CD14-positive monocyte (primary cell): ENCODE measurements at regions not wholly inside any gene's neighbourhood (a gene's known extent, or its start where the extent isn't known, plus 50 kb on each side); places are given as distances from the start of the nearest gene placed in this dataset.

ENCODE experiments used
- DNase-seq, 3 donors: peaks; one replicate each; pipeline ENCODE4 v3.0.0-alpha.2; 2011 to 2022
- H2AFZ ChIP-seq: 2 replicates; pipeline ENCODE4 v1.6.0; 2012; ENCODE audit warnings: mild to moderate bottlenecking, low read depth, low read length, inconsistent platforms; ENCODE audit not compliant: insufficient read depth, poor library complexity, severe bottlenecking
- H3K27ac ChIP-seq, 2 donors: 1 replicate in 1 of 2; 2 replicates in 1 of 2; pipeline ENCODE4 v1.5.1; 2012 to 2013; ENCODE audit warnings: low read length in 2 of 2, control low read depth in 1 of 2, inconsistent platforms in 1 of 2, low read depth in 1 of 2, mild to moderate bottlenecking in 1 of 2
- H3K27me3 ChIP-seq, 2 donors: one replicate each; pipeline versions ENCODE4 v1.6.0 to v1.6.1; 2011 to 2013; ENCODE audit warnings: low read length in 2 of 2; ENCODE audit not compliant: control insufficient read depth in 2 of 2, insufficient read depth in 2 of 2
- H3K36me3 ChIP-seq, 2 donors: replicated peaks in 1 of 2; 1 replicate in 1 of 2; 2 replicates in 1 of 2; pipeline versions ENCODE4 v1.5.1 to v1.6.1; 2012 to 2013; ENCODE audit warnings: low read length in 2 of 2, control low read depth in 1 of 2, inconsistent platforms in 1 of 2, mild to moderate bottlenecking in 1 of 2; ENCODE audit not compliant: insufficient read depth in 2 of 2, control insufficient read depth in 1 of 2
- H3K4me1 ChIP-seq, 2 donors: 1 replicate in 1 of 2; 2 replicates in 1 of 2; pipeline versions ENCODE4 v1.5.1 to v1.6.1; 2012 to 2013; ENCODE audit warnings: low read length in 2 of 2, control low read depth in 1 of 2, inconsistent platforms in 1 of 2, mild to moderate bottlenecking in 1 of 2, moderate library complexity in 1 of 2; ENCODE audit not compliant: insufficient read depth in 2 of 2, control insufficient read depth in 1 of 2
- H3K4me2 ChIP-seq: replicated peaks from 2 replicates; pipeline ENCODE3; 2012; ENCODE audit warnings: low read length, moderate library complexity, mild to moderate bottlenecking; ENCODE audit not compliant: poor library complexity, severe bottlenecking; ENCODE audit errors: extremely low read depth
- H3K4me3 ChIP-seq, 3 experiments: fragments of 200-600 bp in 1 of 3; sonication (generic) in 1 of 3; replicated peaks in 1 of 3; 1 replicate in 2 of 3; 2 replicates in 1 of 3; pipeline ENCODE4 v1.5.1; 2011 to 2013; ENCODE audit warnings: low read length in 3 of 3, mild to moderate bottlenecking in 3 of 3, control low read depth in 2 of 3, low read depth in 2 of 3, inconsistent platforms in 1 of 3, moderate library complexity in 1 of 3
- H3K79me2 ChIP-seq: 2 replicates; pipeline ENCODE4 v1.6.0; 2012; ENCODE audit warnings: mild to moderate bottlenecking, control low read depth, inconsistent platforms, low read length, moderate library complexity; ENCODE audit not compliant: insufficient read depth
- H3K9ac ChIP-seq: 2 replicates; pipeline ENCODE4 v1.6.0; 2017; ENCODE audit warnings: low read length, mild to moderate bottlenecking; ENCODE audit not compliant: insufficient read depth, poor library complexity, severe bottlenecking
- H3K9me3 ChIP-seq, 2 donors: replicated peaks in 1 of 2; 1 replicate in 1 of 2; 2 replicates in 1 of 2; pipeline versions ENCODE4 v1.5.1 to v1.6.1; 2012 to 2013; ENCODE audit warnings: low read length in 2 of 2, control low read depth in 1 of 2; ENCODE audit not compliant: control insufficient read depth in 1 of 2, insufficient read depth in 1 of 2
- H4K20me1 ChIP-seq: 2 replicates; pipeline ENCODE4 v1.6.0; 2012; ENCODE audit warnings: mild to moderate bottlenecking, low read length, control low read depth, moderate library complexity; ENCODE audit not compliant: insufficient read depth
- H3K27ac Mint-ChIP-seq, 7 donors: one replicate each; pipeline ENCODE4 v1.8.0; 2020; ENCODE audit warnings: mild to moderate bottlenecking in 7 of 7, mixed read lengths in 7 of 7, moderate library complexity in 6 of 7, inconsistent platforms in 2 of 7
- H3K27me3 Mint-ChIP-seq, 3 donors: one replicate each; pipeline ENCODE4 v1.8.0; 2021 to 2022; ENCODE audit warnings: low read depth in 3 of 3, mild to moderate bottlenecking in 3 of 3, mixed read lengths in 3 of 3, moderate library complexity in 3 of 3, inconsistent platforms in 1 of 3
- H3K36me3 Mint-ChIP-seq, 2 donors: one replicate each; pipeline ENCODE4 v1.8.0; 2020; ENCODE audit warnings: mixed read lengths in 2 of 2, inconsistent platforms in 1 of 2, mild to moderate bottlenecking in 1 of 2
- H3K4me1 Mint-ChIP-seq: one replicate; pipeline ENCODE4 v1.8.0; 2020; ENCODE audit warnings: mild to moderate bottlenecking, mixed read lengths
- H3K4me3 Mint-ChIP-seq, 2 donors: one replicate each; pipeline ENCODE4 v1.8.0; 2020; ENCODE audit warnings: mild to moderate bottlenecking in 2 of 2, mixed read lengths in 2 of 2, moderate library complexity in 1 of 2
- H3K9me3 Mint-ChIP-seq, 7 donors: one replicate each; pipeline ENCODE4 v1.8.0; 2020 to 2022; ENCODE audit warnings: mixed read lengths in 7 of 7, mild to moderate bottlenecking in 6 of 7, moderate library complexity in 6 of 7, inconsistent platforms in 2 of 7
- WGBS: methylation state at CpG from one replicate; pipeline ENCODE4 v1.1.5; 2013; ENCODE audit warnings: missing lambda C conversion rate; ENCODE audit not compliant: insufficient coverage; 5-methylcytosine and 5-hydroxymethylcytosine counted together
- intact Hi-C, 2 donors: fragments of 100-400 bp; cut with micrococcal nuclease; formaldehyde crosslinking; loops; one replicate each; pipeline versions ENCODE4 v1.15.0 to v1.15.1; 2023
- TF ChIP-seq, protein P1 (sequence below): fragments of 200-600 bp; IDR thresholded peaks from one replicate; pipeline ENCODE4 v1.8.0; 2022; ENCODE audit warnings: antibody characterized with exemption, mild to moderate bottlenecking

DNA sequence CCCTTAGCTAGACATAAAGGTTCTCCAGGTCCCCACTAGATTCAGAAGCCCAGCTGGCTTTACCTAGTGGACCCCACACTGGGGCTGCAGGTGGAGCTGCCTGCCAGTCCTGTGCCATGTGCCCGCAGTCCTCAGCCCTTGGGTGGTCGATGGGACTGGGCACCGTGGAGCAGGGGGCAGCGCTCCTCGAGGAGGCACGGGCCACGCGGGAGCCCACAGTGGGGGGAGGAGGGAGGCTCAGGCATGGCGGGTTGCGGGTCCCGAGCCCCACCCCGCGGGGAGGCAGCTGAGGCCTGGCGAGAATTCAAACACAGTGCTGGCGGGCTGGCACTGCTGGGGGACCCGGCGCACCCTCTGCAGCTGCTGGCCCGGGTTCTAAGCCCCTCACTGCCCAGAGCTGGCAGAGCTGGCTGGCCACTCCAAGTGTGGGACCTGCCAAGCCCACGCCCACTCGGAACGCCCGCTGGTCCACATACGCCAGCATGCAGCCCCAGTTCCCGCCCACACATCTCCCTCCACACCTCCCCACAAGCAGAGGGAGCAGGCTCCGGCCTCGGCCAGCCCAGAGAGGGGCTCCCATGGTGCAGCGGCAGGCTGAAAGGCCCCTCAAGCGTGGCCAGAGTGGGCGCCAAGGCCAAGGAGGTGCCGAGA, 119.7 kb upstream of the NRXN1 start:
- TF ChIP-seq, protein P1, sequence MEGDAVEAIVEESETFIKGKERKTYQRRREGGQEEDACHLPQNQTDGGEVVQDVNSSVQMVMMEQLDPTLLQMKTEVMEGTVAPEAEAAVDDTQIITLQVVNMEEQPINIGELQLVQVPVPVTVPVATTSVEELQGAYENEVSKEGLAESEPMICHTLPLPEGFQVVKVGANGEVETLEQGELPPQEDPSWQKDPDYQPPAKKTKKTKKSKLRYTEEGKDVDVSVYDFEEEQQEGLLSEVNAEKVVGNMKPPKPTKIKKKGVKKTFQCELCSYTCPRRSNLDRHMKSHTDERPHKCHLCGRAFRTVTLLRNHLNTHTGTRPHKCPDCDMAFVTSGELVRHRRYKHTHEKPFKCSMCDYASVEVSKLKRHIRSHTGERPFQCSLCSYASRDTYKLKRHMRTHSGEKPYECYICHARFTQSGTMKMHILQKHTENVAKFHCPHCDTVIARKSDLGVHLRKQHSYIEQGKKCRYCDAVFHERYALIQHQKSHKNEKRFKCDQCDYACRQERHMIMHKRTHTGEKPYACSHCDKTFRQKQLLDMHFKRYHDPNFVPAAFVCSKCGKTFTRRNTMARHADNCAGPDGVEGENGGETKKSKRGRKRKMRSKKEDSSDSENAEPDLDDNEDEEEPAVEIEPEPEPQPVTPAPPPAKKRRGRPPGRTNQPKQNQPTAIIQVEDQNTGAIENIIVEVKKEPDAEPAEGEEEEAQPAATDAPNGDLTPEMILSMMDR = no peak
- no peak overlapping the region for H3K27ac Mint-ChIP-seq
- DNase-seq = no peak
- intact Hi-C loops = no loop called here
- no peaks in the 10 kb centered on the region for H3K27me3 ChIP-seq
- H3K79me2 ChIP-seq = no peaks in the 10 kb centered on the region
- no peak overlapping the region for H3K4me3 ChIP-seq
- H3K27me3 Mint-ChIP-seq = no peaks in the 10 kb centered on the region
- no peaks in the 10 kb centered on the region for H3K4me1 ChIP-seq
- H3K9me3 Mint-ChIP-seq = peaks cover 0 to 16% (median 6%) of the 10 kb centered on the region in 7 donors
- no peak overlapping the region for H3K4me3 Mint-ChIP-seq
- no peaks in the 10 kb centered on the region for H3K4me1 Mint-ChIP-seq
- 97% methylated on average over 20 of the region's 30 CpGs for WGBS
- H3K27ac ChIP-seq = no peak overlapping the region
- no peak overlapping the region for H3K4me2 ChIP-seq
- H4K20me1 ChIP-seq = no peaks in the 10 kb centered on the region
- H3K36me3 ChIP-seq = no peaks in the 10 kb centered on the region
- H3K9ac ChIP-seq = no peak overlapping the region
- no peak overlapping the region for H2AFZ ChIP-seq
- H3K36me3 Mint-ChIP-seq = no peaks in the 10 kb centered on the region
- H3K9me3 ChIP-seq = peaks cover 11 to 15% of the 10 kb centered on the region in 2 donors

DNA sequence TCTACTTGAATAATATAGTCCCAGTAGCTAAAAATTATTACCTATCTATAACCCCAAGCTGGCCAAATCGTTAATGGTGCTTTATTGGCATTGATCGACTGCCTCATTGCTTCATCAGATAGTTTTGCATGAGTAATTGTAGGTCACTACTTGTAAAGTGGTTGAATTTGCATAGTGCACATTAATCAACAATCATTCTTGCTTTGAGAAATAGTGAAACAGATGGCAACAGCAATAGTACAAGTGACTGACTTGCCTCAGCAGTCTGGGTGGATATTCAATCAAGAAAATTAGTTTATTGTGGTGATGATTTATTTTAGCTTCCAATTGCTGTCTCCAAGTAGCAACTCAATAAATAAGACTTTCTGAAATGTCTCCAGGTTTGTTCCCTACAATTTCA, 117.8 kb upstream of the NRXN1 start:
- Histone ChIP-seq H3K36me3 (no peaks in the 10 kb centered on the region), H4K20me1 (no peaks in the 10 kb centered on the region), H3K79me2 (no peaks in the 10 kb centered on the region), H3K9ac (no peak overlapping the region), H3K4me3 (no peak overlapping the region), H3K4me1 (no peaks in the 10 kb centered on the region), H3K27me3 (no peaks in the 10 kb centered on the region), H2AFZ (no peak overlapping the region), H3K4me2 (no peak overlapping the region), H3K27ac (no peak overlapping the region), H3K9me3 (peaks cover 12 to 16% of the 10 kb centered on the region in 2 donors)
- peaks cover 0 to 2% (median 0%) of the 10 kb centered on the region in 3 donors for H3K27me3 Mint-ChIP-seq
- no peaks in the 10 kb centered on the region for H3K4me1 Mint-ChIP-seq
- intact Hi-C loops = no loop called here
- no peak overlapping the region for H3K27ac Mint-ChIP-seq
- TF ChIP-seq, protein P1 = no peak
- no CpG with 5 or more reads among the region's 2 CpGs for WGBS
- H3K36me3 Mint-ChIP-seq = no peaks in the 10 kb centered on the region
- H3K4me3 Mint-ChIP-seq = no peak overlapping the region
- peaks cover 0 to 17% (median 6%) of the 10 kb centered on the region in 7 donors for H3K9me3 Mint-ChIP-seq
- DNase-seq = no peak
